Activated CD4-positive, alpha-beta T cell treated with anti-CD3 and anti-CD28 coated beads, Interleukin-2, Interleukin-6, amounts not matched to agents 100 ng/mL and 50 ng/mL, durations not matched to agents 16 hours and 8 hours (primary cell): ENCODE measurements at regions not wholly inside any gene's neighbourhood (a gene's known extent, or its start where the extent isn't known, plus 50 kb on each side); places are given as distances from the start of the nearest gene placed in this dataset.

Experiments
- DNase-seq: peaks from one replicate; pipeline ENCODE4 v3.0.0-alpha.2; 2020

GRCh38 chr6:91483415-91484105 is 896.7 kb upstream of the MAP3K7 start:
- DNase-seq, result no peak

- no peak for DNase-seq
These were observed 895.6 kb upstream of the MAP3K7 start for GRCh38 chr6:91482498-91482897.

- DNase-seq, result no peak
These were observed 893.5 kb upstream of the MAP3K7 start for GRCh38 chr6:91480402-91480801.

GRCh38 chr6:91477688-91478087 is 890.8 kb upstream of the MAP3K7 start:
- no peak for DNase-seq

GRCh38 chr6:91476000-91476399 is 889.1 kb upstream of the MAP3K7 start:
- no peak for DNase-seq

- DNase-seq, result no peak
These were observed 878.5 kb upstream of the MAP3K7 start for GRCh38 chr6:91465393-91465792.

- no peak for DNase-seq
These were observed 877.8 kb upstream of the MAP3K7 start for GRCh38 chr6:91464718-91465117.

GRCh38 chr6:91464201-91464600 is 877.3 kb upstream of the MAP3K7 start:
- no peak for DNase-seq

- no peak for DNase-seq
These were observed 875.4 kb upstream of the MAP3K7 start for GRCh38 chr6:91462241-91462640.

GRCh38 chr6:91453224-91453878 is 866.5 kb upstream of the MAP3K7 start:
- no peak for DNase-seq

- no peak for DNase-seq
These were observed 862.7 kb upstream of the MAP3K7 start for GRCh38 chr6:91449539-91449938.

GRCh38 chr6:91447530-91448254 is 860.8 kb upstream of the MAP3K7 start:
- DNase-seq, result no peak

GRCh38 chr6:91447081-91447480 is 860.2 kb upstream of the MAP3K7 start:
- DNase-seq, result no peak

- no peak for DNase-seq
These were observed 856.5 kb upstream of the MAP3K7 start for GRCh38 chr6:91443405-91443804.

GRCh38 chr6:91442342-91442741 is 855.5 kb upstream of the MAP3K7 start:
- no peak for DNase-seq

- DNase-seq, result no peak
These were observed 851.7 kb upstream of the MAP3K7 start for GRCh38 chr6:91438570-91438969.

GRCh38 chr6:91437315-91437729 is 850.5 kb upstream of the MAP3K7 start:
- DNase-seq, result no peak

GRCh38 chr6:91436448-91436847 is 849.6 kb upstream of the MAP3K7 start:
- no peak for DNase-seq

- DNase-seq, result no peak
These were observed 848.8 kb upstream of the MAP3K7 start for GRCh38 chr6:91435630-91436029.

- no peak for DNase-seq
These were observed 847.7 kb upstream of the MAP3K7 start for GRCh38 chr6:91434576-91434975.

GRCh38 chr6:91433660-91434534 is 847.0 kb upstream of the MAP3K7 start:
- no peak for DNase-seq

- DNase-seq, result no peak
These were observed 842.2 kb upstream of the MAP3K7 start for GRCh38 chr6:91428953-91429560.

- no peak for DNase-seq
These were observed 841.4 kb upstream of the MAP3K7 start for GRCh38 chr6:91428296-91428695.
